HFF-Myc (cell line): ENCODE measurements at regions not wholly inside any gene's neighbourhood (a gene's known extent, or its start where the extent isn't known, plus 50 kb on each side); places are given as distances from the start of the nearest gene placed in this dataset.

Experiments
- DNase-seq: peaks from one replicate; pipeline ENCODE4 v3.0.0-alpha.2; 2011; ENCODE audit warnings: low read depth; ENCODE audit errors: extremely low read depth
- H3K4me3 ChIP-seq: replicated peaks from 2 replicates; pipeline ENCODE4 v1.5.1; 2011; ENCODE audit warnings: low read depth, mild to moderate bottlenecking, control low read depth, low read length
- CTCF ChIP-seq: IDR thresholded peaks from 2 replicates; pipeline ENCODE4 v1.5.1; 2012; ENCODE audit warnings: mild to moderate bottlenecking, low read depth, low read length, control low read depth; ENCODE audit errors: missing control alignments

GRCh38 chr14:95398630-95399547, 79.2 kb upstream of the CLMN start:
- no peak for DNase-seq
- no peak overlapping the region for H3K4me3 ChIP-seq
- no peak for TF ChIP-seq CTCF

DNA sequence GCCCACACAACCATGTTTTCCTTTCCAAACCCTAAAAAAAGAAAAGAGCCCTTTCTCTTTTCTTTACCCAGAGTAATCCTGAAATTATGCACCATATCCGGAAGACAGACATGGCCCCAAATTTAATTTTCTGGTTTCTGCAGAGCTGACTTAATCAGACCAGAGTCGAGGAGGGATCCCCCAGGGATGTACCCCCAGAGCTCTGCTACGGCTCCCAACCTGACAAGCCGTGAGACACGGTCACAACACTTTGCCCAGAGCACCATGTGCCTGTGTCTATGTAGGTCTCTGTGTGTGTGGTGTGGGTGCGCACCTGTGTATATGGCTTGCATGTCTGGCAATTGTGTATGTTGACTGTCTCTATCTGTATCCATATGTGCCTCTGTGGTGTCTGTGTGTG, 77.6 kb upstream of the CLMN start:
- TF ChIP-seq CTCF: no peak
- no peak for DNase-seq
- no peak overlapping the region for H3K4me3 ChIP-seq

GRCh38 chr14:95396221-95396620, 76.5 kb upstream of the CLMN start:
- DNase-seq: no peak
- no peak for TF ChIP-seq CTCF
- no peak overlapping the region for H3K4me3 ChIP-seq

GRCh38 chr14:95395098-95395737, 75.5 kb upstream of the CLMN start:
- H3K4me3 ChIP-seq: no peak overlapping the region
- no peak for TF ChIP-seq CTCF
- DNase-seq: no peak

- H3K4me3 ChIP-seq: no peak overlapping the region
- no peak for TF ChIP-seq CTCF
- DNase-seq: no peak
These were observed 74.8 kb upstream of the CLMN start for GRCh38 chr14:95394297-95395097.

GRCh38 chr14:95392841-95393240, 73.1 kb upstream of the CLMN start:
- TF ChIP-seq CTCF: no peak

More at GRCh38 chr14:95392841-95393240, 73.1 kb upstream of the CLMN start:
- H3K4me3 ChIP-seq: no peak overlapping the region
- DNase-seq: no peak
